Common myeloid progenitor, CD34-positive (primary cell): ENCODE measurements at regions not wholly inside any gene's neighbourhood (a gene's known extent, or its start where the extent isn't known, plus 50 kb on each side); places are given as distances from the start of the nearest gene placed in this dataset.

Experiments
- CTCF ChIA-PET: fragments of 350-600 bp; sonication (Branson Sonifier 250); formaldehyde crosslinking; loops from one replicate; lab custom pipeline; 2021; ENCODE audit warnings: antibody characterized with exemption; lab: Charles Lee
- POLR2A ChIA-PET: fragments of 350-600 bp; sonication (Branson Sonifier 250); formaldehyde crosslinking; loops from one replicate; lab custom pipeline; 2021; ENCODE audit warnings: antibody characterized with exemption; lab: Charles Lee
- DNase-seq, 3 donors: peaks; one replicate each; pipeline versions ENCODE4 v3.0.0 to v3.0.0-alpha.2; 2013
- H3K27ac ChIP-seq, 2 experiments: 1 replicate in 1 of 2; 2 replicates in 1 of 2; pipeline ENCODE4 v1.7.0; 2013; ENCODE audit warnings: inconsistent platforms in 2 of 2, low read length in 2 of 2, mild to moderate bottlenecking in 2 of 2, low read depth in 1 of 2, moderate library complexity in 1 of 2; ENCODE audit not compliant: severe bottlenecking in 2 of 2, insufficient read depth in 1 of 2, poor library complexity in 1 of 2
- H3K27me3 ChIP-seq, 5 experiments: replicated peaks in 2 of 5; 1 replicate in 3 of 5; 2 replicates in 2 of 5; pipeline versions ENCODE4 v1.6.1 to v1.7.0; 2013; ENCODE audit warnings: low read length in 4 of 5, mild to moderate bottlenecking in 2 of 5, moderate library complexity in 2 of 5, inconsistent platforms in 1 of 5; ENCODE audit not compliant: insufficient read depth in 5 of 5, control insufficient read depth in 4 of 5
- H3K36me3 ChIP-seq, 4 experiments: 1 replicate in 2 of 4; 2 replicates in 2 of 4; pipeline versions ENCODE4 v1.6.1 to v1.7.0; 2013; ENCODE audit warnings: low read length in 3 of 4, control low read depth in 1 of 4, mild to moderate bottlenecking in 1 of 4; ENCODE audit not compliant: control insufficient read depth in 4 of 4, insufficient read depth in 4 of 4
- H3K4me1 ChIP-seq, 4 experiments: 1 replicate in 3 of 4; 2 replicates in 1 of 4; pipeline versions ENCODE4 v1.6.1 to v1.7.1; 2013; ENCODE audit warnings: low read length in 3 of 4, mild to moderate bottlenecking in 3 of 4, control low read depth in 1 of 4, inconsistent platforms in 1 of 4, moderate library complexity in 1 of 4; ENCODE audit not compliant: control insufficient read depth in 4 of 4, insufficient read depth in 4 of 4; ENCODE audit errors: control extremely low read depth in 1 of 4
- H3K4me3 ChIP-seq, 7 experiments: 1 replicate in 4 of 7; 2 replicates in 3 of 7; pipeline versions ENCODE4 v1.5.1 to v1.7.0; 2013; ENCODE audit warnings: mild to moderate bottlenecking in 7 of 7, low read length in 6 of 7, moderate library complexity in 6 of 7, inconsistent platforms in 2 of 7, low read depth in 2 of 7, control low read depth in 1 of 7; ENCODE audit not compliant: insufficient read depth in 4 of 7, control insufficient read depth in 1 of 7; ENCODE audit errors: extremely low read depth in 1 of 7
- H3K9me3 ChIP-seq, 5 experiments: 1 replicate in 4 of 5; 2 replicates in 1 of 5; pipeline versions ENCODE4 v1.6.1 to v1.7.1; 2013; ENCODE audit warnings: low read length in 4 of 5, mild to moderate bottlenecking in 2 of 5, inconsistent platforms in 1 of 5, low read depth in 1 of 5, moderate library complexity in 1 of 5; ENCODE audit not compliant: control insufficient read depth in 4 of 5, insufficient read depth in 2 of 5; ENCODE audit errors: control extremely low read depth in 1 of 5
- WGBS: methylation state at CpG from one replicate; pipeline ENCODE4 v1.1.5; 2013; ENCODE audit not compliant: insufficient coverage; 5-methylcytosine and 5-hydroxymethylcytosine counted together

GRCh38 chr16:7221157-7221556, 111.5 kb upstream of the RBFOX1 start:
- H3K27me3 ChIP-seq: no peaks in the 10 kb centered on the region
- POLR2A ChIA-PET: no interaction called here
- CTCF ChIA-PET: no interaction called here

DNA sequence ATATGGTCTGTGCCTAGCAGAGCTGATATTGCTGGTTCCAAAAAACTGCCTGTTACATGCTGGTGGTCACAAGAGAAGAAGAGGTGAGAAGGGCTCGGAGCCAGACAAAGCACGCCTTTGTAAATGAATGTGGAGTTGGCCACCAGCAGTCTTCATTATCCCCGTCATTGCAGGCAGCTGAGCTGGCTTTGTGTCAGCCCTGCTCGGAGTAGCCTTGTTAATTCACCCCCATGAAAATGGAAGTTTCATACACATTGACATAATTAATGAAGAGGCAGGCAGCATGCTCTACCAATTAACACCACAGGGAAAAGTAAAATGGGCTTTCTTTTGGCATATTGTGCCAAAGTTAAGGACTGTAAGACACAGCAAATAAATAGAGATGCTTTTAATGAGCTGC, 113.7 kb upstream of the RBFOX1 start:
- no peaks in the 10 kb centered on the region for H3K36me3 ChIP-seq
- no peak for DNase-seq
- WGBS: 100% methylated on average over 1 of the region's 4 CpGs
- POLR2A ChIA-PET: no interaction called here
- H3K4me3 ChIP-seq: no peak overlapping the region
- no peaks in the 10 kb centered on the region for H3K4me1 ChIP-seq
- CTCF ChIA-PET: no interaction called here
- H3K9me3 ChIP-seq: no peaks in the 10 kb centered on the region
- no peaks in the 10 kb centered on the region for H3K27me3 ChIP-seq
- no peak overlapping the region for H3K27ac ChIP-seq

More at GRCh38 chr16:7221157-7221556, 111.5 kb upstream of the RBFOX1 start:
- DNase-seq: no peak
- Histone ChIP-seq H3K27ac (no peak overlapping the region), H3K36me3 (no peaks in the 10 kb centered on the region), H3K4me1 (no peaks in the 10 kb centered on the region), H3K4me3 (no peak overlapping the region), H3K9me3 (no peaks in the 10 kb centered on the region)
- WGBS: 100% methylated on average over 3 of the region's 3 CpGs

DNA sequence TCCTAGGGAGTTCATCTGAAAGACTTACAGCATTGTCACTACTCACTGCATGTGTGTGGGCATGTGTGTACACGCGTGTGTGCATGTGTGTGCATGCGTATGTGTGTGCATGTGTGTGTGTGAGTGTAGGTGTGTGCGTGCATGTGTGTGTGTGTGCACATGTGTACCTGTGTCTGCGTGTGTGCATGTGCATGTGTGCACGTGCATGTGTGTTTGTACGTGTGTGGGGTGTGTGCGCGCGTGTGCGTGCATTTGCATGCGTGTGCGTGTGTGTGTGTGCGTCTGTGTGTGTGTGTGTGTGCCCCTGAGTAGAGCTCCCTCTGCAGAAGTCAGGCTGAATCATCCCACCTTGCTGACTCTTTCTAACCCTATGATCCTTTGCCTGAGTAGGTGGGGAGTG, 114.8 kb upstream of the RBFOX1 start:
- H3K36me3 ChIP-seq: no peaks in the 10 kb centered on the region
- CTCF ChIA-PET: interaction anchor here (0.5 kb wide), 1 partner anchor 27 kb away, joined by 3 read pairs; no protein-coding TSS in a partner anchor
- POLR2A ChIA-PET: no interaction called here
- H3K4me1 ChIP-seq: no peaks in the 10 kb centered on the region
- H3K27ac ChIP-seq: no peak overlapping the region
- H3K27me3 ChIP-seq: no peaks in the 10 kb centered on the region
- 100% methylated on average over 4 of the region's 14 CpGs for WGBS
- no peak for DNase-seq
- H3K4me3 ChIP-seq: no peak overlapping the region
- H3K9me3 ChIP-seq: no peaks in the 10 kb centered on the region

DNA sequence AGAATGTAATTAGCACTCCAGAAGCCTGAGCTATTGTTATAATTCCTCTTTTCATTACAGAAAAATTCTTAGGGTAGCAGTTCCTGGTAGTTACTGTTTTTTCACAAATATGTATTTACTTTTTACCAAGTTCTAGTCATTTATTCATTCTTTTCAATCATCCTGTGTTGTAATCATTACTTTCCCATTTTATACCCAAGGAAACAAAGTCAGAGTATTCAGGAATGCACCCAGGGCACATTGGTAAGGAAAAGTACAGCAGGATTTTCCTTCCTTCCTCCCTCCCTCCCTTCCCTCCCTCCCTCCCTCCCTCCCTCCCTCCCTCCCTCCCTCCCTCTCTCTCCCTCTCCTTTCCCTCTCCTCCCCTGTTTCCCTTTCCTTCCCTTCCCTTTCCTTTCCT, 115.9 kb upstream of the RBFOX1 start:
- ChIA-PET CTCF (no interaction called here), POLR2A (no interaction called here)
- no peak for DNase-seq
- Histone ChIP-seq H3K9me3 (no peaks in the 10 kb centered on the region), H3K27ac (no peak overlapping the region), H3K36me3 (no peaks in the 10 kb centered on the region), H3K4me3 (no peak overlapping the region), H3K27me3 (no peaks in the 10 kb centered on the region), H3K4me1 (no peaks in the 10 kb centered on the region)

GRCh38 chr16:7211781-7212180, 120.9 kb upstream of the RBFOX1 start:
- Histone ChIP-seq H3K4me3 (no peak overlapping the region), H3K36me3 (no peaks in the 10 kb centered on the region), H3K27ac (no peak overlapping the region), H3K9me3 (no peaks in the 10 kb centered on the region), H3K27me3 (no peaks in the 10 kb centered on the region), H3K4me1 (no peaks in the 10 kb centered on the region)
- CTCF ChIA-PET: no interaction called here
- POLR2A ChIA-PET: no interaction called here
- 87% methylated on average over 4 of the region's 9 CpGs for WGBS
- no peak for DNase-seq

DNA sequence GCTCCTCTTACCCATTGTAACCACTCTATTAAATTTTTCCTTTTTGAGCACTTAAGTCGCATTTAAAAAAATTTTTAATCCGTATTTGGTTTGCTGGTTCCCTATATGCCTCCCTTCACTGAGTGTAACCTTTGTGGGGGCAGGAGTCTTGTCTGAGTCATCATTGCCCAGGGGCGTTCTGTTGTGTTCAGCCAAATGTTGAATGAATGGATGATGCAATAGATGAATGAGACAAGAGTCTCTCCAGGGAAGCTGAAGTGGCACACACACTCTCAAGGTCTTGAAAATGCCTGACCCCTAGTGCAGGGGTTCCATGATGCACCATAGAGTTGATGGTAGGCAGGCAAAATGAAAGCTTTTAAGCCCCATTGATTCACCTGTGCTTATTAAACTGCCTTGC, 123.0 kb upstream of the RBFOX1 start:
- no peaks in the 10 kb centered on the region for H3K4me1 ChIP-seq
- DNase-seq: no peak
- H3K27me3 ChIP-seq: no peaks in the 10 kb centered on the region
- ChIA-PET CTCF (no interaction called here), POLR2A (no interaction called here)
- no peaks in the 10 kb centered on the region for H3K36me3 ChIP-seq
- no peak overlapping the region for H3K27ac ChIP-seq
- WGBS: 67% methylated on average over 1 of the region's 3 CpGs
- H3K9me3 ChIP-seq: no peaks in the 10 kb centered on the region
- no peak overlapping the region for H3K4me3 ChIP-seq

DNA sequence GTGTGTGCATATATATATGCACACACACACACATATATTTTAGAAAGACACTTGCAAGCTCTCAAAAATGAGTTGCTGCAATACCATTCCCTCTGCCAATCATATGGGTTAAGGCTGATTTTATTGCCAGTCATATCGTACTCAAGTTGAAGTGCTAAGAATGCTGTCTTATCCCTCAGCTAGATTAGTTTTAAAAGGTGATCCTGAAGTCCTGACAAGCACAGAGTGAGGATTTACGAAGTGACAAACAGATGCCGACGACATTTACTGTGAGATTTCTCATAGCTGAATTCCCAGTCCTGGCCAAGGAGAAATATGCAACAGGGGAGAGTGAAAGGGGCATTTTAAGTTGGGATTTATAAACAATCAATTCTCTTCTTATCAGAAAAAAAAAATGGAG, 126.2 kb upstream of the RBFOX1 start:
- Histone ChIP-seq H3K9me3 (no peaks in the 10 kb centered on the region), H3K4me1 (no peaks in the 10 kb centered on the region), H3K4me3 (no peak overlapping the region), H3K27ac (no peak overlapping the region), H3K27me3 (no peaks in the 10 kb centered on the region), H3K36me3 (no peaks in the 10 kb centered on the region)
- no peak for DNase-seq
- 81% methylated on average over 4 of the region's 4 CpGs for WGBS
- POLR2A ChIA-PET: no interaction called here
- CTCF ChIA-PET: no interaction called here
